GM21390 (cell line): ENCODE measurements at regions not wholly inside any gene's neighbourhood (a gene's known extent, or its start where the extent isn't known, plus 50 kb on each side); places are given as distances from the start of the nearest gene placed in this dataset.

Experiments
- ATAC-seq: cut with Tn5 transposase; IDR thresholded peaks from one replicate; pipeline ENCODE4 v1.9.1; 2021; ENCODE audit not compliant: unreplicated experiment

DNA sequence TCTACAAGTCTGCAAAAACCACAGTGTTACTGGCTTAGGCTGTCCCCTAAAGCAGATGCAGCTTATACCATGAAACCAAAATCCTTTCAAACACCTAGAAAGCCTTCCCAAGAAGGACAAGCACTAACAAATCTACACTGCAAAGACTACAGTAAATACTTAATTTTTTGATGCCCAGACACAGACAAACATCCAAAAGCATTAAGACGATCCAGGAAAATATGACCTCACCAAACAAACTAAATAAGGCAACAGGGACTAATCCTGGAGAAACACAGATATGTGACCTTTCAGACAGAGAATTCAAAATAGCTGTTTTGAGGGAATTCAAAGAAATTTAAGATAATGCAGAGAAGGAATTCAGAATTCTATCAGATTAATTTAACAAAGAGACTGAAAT is 423.5 kb downstream of the COL12A1 start:
- no peak for ATAC-seq

DNA sequence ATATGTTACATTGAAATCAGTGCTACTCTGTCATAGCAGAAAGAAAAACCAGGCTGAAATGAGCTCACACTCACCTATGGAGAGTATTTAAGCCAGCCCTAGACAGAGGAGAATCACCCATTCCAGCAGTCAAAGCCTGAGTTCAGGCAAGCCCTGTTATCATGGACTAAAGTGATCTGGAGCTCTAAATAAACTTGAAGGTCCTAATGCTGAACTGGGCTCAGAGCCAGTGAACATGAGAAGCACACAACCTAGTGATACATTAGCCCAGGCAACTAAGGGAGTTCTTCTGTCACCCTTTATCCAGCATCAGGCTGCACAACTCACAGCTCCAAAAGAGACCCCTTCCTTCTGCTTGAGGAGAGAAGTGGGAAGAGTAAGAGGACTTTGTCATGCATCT is 425.0 kb downstream of the COL12A1 start:
- no peak for ATAC-seq

DNA sequence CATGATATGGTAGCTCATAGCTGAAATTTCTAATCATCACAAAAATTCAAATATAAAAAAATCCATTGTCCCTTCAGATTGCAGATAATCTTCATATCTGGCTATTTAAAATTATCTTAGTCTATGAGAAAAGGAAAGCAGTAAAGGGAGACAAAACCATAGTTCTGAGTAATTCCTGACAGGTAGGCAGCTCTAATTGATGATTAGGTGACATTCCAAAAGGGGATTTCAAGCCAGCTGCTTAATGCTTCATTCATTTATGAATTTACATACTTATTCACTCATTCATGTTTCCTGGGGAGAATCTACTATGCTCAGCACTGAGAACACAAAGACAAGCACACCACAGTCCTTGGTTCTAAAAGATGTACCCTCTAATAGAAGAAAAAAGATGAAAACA is 437.1 kb downstream of the COL12A1 start:
- ATAC-seq = no peak

DNA sequence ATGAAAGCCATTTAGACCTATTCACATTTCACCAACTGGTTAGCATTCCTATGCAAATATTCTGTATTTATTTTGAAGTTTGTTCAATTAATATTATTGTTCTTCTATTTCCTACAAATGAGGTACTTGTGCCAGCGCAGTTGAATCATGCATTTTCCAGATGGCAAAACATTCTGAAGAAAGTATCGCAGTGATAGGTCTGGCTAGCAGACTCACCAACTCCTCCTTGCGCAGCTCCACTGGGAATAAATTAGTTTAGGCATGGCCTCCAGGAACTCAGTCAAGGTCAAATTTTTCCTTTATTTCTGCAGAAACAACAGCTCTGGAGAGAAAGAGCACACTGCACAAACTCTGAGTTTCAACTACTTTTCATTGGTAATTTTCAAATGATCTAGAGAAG is 437.7 kb downstream of the COL12A1 start:
- ATAC-seq = no peak

DNA sequence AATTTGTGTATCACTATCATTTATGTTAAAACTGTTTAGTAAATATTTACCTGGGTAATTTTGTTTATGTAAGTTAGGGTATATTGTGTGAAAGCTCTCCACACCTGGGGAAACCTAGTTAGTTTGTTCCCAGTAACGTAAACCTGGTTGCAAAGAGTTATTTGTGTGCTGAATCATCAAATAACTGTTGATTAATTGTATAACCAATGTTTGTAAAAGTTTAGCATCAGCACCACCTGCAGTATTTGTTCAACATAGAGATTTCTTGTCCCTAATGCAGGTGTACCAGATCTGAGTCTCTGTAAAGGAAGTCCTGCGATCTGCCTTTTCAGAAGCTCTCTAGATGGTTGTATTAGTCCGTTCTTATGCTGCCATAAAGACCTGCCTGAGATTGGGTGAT is 440.4 kb downstream of the COL12A1 start:
- ATAC-seq = no peak

DNA sequence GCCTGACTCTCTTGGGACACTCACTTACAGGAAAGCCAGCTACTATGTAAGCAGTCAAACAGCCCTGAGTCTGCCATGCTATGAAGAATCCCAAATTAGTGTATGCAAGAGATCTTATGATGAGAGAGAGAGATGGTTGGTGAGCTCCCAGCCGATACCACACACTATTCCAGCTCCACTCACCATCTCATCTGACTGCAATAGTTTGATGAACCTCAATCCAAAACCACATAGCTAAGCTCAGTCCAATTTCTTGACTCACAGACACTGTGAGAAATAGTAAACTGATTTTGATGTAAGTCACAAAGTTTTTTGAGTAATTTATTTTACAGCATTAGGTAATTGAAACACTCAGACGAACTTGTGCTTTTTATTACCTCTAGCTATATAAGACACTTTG is 441.4 kb downstream of the COL12A1 start:
- no peak for ATAC-seq

DNA sequence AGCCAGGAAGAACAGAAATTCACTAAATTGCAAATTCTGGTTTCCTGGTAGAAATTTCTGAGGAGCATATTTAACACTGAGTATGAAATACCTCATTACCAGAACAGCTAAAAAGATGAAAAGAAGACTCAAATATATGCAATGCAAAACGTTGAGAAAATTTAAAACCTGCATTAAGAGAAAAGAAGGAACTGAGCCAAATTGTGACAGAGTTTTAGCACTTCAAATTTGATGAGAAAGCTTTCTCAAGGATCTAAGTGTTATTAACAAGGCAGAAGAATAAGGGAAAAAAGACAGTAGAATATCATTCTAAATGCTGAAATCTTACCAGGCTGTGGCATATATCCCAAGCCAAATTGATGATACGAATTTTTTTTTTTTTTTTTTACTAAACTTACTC is 443.0 kb downstream of the COL12A1 start:
- ATAC-seq = no peak

DNA sequence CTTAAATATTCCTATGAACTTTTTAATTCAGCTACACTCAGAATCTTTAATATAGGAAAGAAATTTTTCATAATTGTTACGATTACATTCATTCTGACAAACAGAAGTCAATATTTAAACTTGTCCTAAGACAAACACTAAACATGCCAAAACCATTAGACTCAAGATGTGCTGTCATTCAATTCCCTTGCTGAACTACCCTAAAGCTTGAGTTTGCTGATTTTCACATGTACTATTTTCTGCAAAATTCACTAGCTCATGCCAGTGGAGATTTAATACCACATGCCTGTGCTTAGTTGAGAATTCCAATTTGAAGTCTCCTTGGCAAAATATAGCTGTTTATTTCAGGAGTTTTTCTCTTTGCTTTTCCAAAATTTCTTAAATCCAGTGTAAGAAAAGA is 448.0 kb downstream of the COL12A1 start:
- ATAC-seq = no peak

DNA sequence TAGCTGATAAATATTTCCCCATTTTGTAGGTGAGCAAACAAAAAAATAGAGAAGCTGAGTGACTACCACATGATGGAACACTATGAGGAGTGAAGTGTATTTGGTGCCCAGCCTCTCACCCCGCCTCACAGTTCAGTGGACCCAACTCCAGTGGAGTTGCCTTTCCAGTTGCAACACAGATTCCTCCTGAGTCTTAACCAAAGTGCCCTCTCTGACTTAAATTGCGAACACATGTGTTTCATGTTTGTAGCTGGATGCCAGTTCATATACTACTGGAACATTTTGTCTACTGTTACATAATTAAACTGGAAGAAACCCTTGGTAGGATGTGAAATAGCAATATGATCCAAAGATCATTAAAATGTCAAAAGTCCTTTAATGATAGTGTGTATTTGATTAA is 448.9 kb downstream of the COL12A1 start:
- no peak for ATAC-seq

DNA sequence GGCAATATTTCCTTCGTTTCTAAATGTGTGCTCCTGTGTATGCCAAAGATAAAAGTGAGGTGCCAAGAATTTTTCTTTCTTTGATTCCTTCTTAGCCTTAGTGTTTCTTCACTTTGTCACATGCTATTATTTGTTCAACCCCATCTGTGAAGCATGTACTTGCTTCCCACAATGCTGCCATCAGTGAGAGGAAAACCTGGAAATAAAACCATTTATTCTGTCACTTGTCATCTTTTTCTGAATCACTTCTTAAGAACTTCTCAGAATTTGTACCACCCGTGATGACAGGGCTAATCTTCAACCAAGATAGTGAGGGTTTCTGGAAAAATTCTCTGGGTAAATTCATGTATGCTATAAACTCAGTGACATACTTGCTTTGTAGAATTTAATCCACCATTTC is 450.1 kb downstream of the COL12A1 start:
- ATAC-seq = no peak

DNA sequence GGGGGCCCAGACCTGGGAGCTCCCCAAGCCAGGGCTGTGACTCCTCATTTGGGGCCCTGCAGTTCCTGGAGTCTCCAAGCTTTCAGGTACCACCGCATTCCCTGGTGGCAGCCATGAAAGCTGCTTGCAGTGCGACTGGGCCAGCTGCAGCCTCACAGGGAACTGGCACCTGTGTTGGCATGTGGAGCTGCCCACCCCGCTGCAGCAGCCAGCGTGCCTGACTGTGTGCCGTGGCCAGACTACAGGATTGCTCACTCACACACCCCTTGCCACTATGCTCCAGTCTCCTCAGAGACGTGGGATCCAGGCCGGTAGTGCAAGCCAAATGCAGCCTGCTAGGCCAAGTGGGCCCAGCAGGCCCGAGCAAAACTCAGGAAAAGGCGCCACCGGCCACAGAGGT is 450.7 kb downstream of the COL12A1 start:
- ATAC-seq = no peak

DNA sequence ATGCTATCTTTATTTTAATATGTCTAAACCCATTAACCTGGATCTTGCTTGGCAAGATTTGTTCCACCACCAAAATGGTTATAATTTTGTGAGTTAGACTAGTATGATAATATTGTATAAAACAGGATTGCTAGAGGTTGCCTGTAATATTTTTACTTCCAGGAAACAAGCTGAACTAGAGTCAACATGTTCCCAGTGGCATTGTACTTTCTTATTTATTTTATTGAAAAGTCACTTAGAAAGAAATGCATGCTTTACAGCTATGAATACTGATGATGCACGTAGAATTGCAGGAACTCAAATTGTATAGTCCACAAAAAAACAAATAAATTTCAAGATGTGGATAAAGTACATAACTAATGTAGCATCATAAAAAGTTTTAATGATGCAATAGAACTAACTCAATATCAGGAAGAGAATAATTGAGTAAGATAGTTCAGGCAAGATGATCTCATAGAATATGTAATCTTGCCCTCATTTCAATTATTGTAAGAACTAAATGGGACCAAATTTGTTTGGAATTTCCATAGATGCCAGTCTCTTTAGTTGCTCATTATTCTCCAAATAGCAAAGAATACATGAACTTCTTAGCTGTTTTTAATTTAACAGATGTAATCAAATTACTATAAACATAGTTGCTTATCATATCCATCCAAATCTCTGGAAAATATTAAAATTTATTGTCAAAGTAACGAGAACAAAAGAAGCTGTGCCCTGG is 451.8 kb downstream of the COL12A1 start:
- no peak for ATAC-seq

DNA sequence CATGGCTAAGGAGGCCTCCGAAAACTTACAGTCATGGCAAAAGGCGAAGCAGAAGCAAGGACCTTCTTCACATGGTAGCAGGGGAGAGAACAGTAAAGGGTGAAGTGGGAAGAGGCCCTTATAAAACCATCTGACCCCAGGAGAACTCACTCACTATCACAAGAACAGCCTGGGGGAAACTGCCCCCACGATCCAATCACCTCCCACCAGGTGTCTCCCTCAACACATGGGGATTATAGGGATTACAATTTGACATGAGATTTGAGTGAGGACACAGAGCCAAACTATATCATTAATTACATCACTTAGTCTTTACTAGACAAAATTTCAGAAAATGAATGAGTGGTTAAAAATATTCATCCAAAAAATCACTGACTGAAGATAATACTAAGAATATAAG is 453.6 kb downstream of the COL12A1 start:
- no peak for ATAC-seq

DNA sequence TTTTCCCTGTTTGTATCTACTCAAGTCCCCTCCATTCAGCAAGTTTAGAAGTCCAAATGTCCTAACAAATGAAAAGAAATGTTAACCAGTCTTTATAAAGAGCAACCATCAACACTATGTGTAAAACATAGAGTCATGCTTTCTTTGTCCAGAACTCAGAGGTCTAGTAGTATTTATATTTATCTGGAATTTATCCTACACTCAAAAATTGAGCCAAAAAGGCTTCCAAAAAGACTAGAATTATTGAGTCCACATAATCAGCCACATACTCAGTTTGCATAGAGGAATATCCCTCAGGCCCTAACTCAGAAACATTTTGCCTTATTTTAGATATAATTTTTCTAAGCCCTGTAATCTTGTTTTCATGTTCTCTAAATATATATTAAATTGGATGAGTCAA is 455.0 kb downstream of the COL12A1 start:
- ATAC-seq = no peak

DNA sequence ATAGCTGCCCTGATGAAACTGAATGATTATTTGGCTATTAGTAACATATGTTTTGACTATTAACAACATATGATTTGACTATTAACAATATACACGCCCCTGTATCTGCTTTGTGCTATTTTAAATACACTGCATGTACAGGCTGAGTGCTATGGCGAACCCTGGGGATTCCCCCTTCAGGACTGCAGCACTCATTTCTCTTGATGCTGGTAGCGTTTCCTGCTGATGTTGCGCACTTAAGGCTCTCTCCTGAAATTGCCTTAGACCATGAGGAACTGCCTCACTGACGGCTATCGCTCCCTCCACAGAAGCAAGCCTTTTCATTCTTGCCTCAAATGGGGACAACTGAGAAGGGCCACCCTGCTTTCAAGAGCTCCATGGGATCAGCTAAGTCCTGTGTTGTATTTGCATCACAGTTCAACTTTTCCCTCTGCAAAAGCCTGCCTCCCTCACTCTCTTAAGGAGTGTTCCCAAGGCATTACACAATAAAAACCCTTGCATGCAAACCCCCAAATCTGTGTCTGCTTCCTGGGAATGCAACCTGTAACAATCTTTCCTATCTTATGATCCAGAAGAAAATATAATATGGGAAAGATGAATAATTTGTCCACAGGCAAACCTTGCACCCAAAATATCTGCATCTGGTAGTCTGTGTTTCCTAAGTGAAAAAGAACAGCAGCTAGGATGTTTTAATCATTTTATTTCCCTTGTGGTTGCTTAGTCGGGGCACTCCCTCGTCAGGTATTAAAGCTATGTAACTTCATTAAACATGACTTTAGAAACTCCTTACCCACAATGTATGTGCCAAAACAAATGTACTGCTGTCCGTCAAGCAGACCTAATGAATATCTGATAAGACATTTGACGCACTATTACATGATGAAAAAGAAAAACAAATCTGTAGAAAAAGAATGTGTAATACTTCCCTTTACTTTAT is 456.4 kb downstream of the COL12A1 start:
- ATAC-seq = no peak

DNA sequence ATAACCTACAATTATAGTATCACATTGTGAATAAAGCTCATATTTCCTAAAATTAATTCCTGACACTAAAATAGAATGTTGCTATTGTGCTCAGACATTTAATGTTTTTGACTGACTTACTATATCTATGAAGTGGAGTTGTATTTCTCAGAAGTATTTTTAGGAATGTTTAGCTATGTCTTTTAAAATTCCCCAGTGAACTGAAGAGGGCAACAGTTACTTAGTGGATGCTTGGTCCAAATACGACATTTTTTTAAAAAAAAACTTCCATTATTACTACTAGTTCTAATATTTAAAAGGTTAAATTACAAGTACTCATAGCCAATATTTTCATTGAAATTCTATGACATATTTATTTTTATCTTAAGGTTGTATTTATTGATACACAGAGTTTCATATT is 460.2 kb downstream of the COL12A1 start:
- ATAC-seq = no peak

DNA sequence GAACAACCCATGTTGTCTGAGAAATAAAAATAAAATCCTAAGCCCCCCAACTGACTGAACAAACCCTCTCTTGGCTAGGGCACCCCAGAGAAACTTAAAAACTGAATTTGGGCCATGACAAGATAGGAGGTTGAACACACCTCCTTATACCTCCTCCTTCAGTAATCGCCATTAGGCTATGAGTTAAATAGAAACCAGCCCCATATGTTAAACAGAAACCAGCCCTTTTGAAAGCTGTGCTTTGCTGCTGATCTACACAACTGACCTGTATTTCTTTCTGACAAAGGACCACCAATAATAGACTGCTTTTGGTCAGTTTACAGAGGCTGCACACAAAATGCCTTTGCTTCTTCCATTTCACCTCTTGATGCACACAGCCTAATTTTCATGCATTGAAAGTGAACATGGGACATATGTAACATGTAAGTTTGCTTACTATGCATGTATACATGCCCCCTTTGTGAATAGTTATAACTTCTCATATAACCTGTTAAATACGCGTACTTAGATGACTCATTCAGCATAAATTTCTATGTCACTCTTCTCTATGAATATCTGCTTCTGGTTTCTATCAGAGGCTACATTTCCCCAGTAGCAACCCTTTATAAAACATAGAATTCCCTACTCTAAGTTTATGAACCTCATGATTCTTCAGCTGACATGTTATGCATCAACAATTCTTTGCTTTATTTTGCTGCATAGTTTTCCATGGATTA is 462.9 kb downstream of the COL12A1 start:
- peak; percentile 57 for ATAC-seq

DNA sequence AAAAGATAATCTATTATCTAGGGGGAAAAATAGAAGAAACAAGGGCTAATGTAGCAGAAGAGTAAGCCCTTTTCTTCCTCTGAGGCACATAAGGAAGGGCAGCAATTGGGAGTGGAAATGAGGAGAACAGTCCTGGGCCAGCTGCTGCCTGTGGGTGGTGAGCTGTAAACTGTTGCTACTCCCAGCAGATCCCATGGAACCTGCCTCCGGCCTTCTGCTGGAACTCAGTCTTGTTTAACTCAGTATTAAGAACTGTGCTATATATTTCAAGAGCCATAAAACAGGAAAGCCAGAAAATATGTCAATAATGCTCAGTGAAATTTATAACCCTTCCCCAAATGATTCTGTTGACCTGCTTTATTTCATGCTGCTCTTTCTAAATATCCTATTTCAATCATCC is 464.2 kb downstream of the COL12A1 start:
- ATAC-seq = no peak

DNA sequence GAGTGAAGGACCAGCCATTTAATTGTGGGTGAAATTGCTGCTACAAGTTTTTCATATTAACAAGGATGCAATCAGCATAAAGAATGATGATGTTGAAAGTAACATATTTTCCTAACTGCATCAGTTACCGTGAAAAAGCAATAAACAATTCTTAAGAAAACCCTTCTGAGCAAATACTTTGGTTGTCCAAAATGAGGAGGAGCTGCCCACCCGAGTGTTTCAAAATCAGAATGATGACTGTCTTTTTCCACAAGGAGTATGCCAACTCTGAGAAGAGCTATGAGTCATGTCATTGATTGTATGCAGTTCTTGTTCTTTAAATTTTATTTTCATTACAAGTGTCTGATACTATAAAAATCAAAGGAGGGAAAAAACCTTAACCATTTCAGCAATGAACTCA is 470.5 kb downstream of the COL12A1 start:
- ATAC-seq = no peak

DNA sequence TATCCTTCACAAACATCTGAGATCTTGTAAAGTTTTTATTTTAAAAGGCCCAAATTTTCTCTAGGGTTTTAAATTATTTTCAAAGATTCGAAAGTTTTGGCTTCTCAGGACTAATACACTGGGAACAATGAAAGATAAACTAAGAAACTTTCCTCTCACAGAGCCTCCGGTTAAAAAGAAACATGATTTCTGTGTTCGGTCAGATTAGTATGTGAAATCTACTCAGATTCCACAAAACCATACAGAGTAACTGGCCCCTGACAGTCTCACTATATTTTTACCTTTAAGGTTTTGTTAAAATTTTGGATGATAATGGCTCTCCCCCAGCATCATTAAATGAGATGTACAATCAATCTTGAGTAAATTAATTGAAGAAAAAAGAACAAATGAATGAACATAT is 471.0 kb downstream of the COL12A1 start:
- no peak for ATAC-seq

DNA sequence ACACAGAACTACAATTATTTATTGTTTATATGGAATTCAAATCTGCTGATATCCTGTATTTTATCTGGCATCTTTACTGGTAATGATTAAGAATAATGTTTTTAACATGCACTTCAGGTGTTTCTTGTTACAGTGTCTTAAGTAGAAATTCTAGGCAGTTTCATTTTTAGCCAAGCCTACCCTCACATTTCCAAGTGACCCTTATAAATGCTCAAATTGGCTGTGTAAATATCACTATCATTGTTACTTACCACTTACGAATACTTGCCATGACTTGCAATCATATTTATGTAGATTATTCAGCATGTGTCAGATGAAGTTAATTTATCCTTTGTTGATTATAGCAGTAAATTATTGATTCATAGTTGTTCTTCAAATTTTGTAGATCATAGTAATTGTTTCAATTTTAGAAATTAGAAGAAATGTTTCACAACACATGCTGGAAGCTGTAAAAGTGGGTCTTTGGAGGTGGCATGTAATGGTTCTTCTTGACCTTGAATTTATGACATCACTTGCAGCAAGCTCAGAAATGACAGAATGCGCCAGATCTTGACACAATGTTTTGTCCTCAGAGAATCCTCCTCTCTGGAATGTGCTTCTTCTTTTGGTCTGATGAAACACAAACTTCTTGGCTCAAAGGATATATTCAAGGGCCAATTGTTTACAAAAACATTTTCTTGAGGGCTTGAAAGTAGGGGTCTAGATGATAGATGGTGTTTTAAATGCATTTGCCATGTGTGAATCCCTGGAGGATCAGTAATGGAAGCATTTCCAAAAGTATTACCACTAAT is 471.8 kb downstream of the COL12A1 start:
- ATAC-seq = no peak
